Epithelial cell of esophagus (primary cell): ENCODE measurements at regions not wholly inside any gene's neighbourhood (a gene's known extent, or its start where the extent isn't known, plus 50 kb on each side); places are given as distances from the start of the nearest gene placed in this dataset.
A peak's percentile ranks its signal among the peaks of the same experiment; 100 is the strongest.

Experiments
- DNase-seq: peaks from one replicate; pipeline ENCODE4 v3.0.0; 2010; ENCODE audit warnings: low read depth
- H3K4me3 ChIP-seq: 2 replicates; pipeline ENCODE4 v1.5.1; 2011; ENCODE audit warnings: mild to moderate bottlenecking, low read length, control low read depth
- CTCF ChIP-seq: IDR thresholded peaks from 2 replicates; pipeline ENCODE4 v1.5.1; 2011; ENCODE audit warnings: low read depth, mild to moderate bottlenecking, low read length, control low read depth, inconsistent platforms; ENCODE audit not compliant: insufficient read depth; ENCODE audit errors: missing control alignments

GRCh38 chr10:85545874-85546273, 820.7 kb downstream of the GRID1 start:
- no peak for DNase-seq
- TF ChIP-seq CTCF = no peak
- H3K4me3 ChIP-seq = no peak overlapping the region

GRCh38 chr10:85547460-85548023, 819.1 kb downstream of the GRID1 start:
- no peak overlapping the region for H3K4me3 ChIP-seq
- TF ChIP-seq CTCF = no peak
- no peak for DNase-seq

GRCh38 chr10:85548034-85548433, 818.6 kb downstream of the GRID1 start:
- H3K4me3 ChIP-seq = no peak overlapping the region
- peak; percentile 76 for TF ChIP-seq CTCF
- DNase-seq = peak; percentile 90
